CD8-positive, alpha-beta memory T cell (primary cell): ENCODE measurements at regions not wholly inside any gene's neighbourhood (a gene's known extent, or its start where the extent isn't known, plus 50 kb on each side); places are given as distances from the start of the nearest gene placed in this dataset.

Source experiments
- CTCF ChIA-PET: fragments of 350-600 bp; sonication (Branson Sonifier 250); formaldehyde crosslinking; loops from one replicate; lab custom pipeline; 2021; ENCODE audit warnings: antibody characterized with exemption; lab: Charles Lee
- POLR2A ChIA-PET: fragments of 350-600 bp; sonication (Branson Sonifier 250); formaldehyde crosslinking; loops from one replicate; lab custom pipeline; 2021; ENCODE audit warnings: antibody characterized with exemption; lab: Charles Lee
- DNase-seq, 5 donors: peaks; one replicate each; pipeline versions ENCODE4 v3.0.0 to v3.0.0-alpha.2; 2020 to 2022; ENCODE audit warnings: mixed read lengths in 1 of 5
- H3K27ac ChIP-seq: one replicate; pipeline ENCODE4 v1.7.0; 2013; ENCODE audit warnings: low read depth, mild to moderate bottlenecking, low read length, moderate library complexity
- H3K27me3 ChIP-seq: 2 replicates; pipeline ENCODE4 v1.7.0; 2013; ENCODE audit warnings: low read length, mild to moderate bottlenecking; ENCODE audit not compliant: insufficient read depth, poor library complexity, severe bottlenecking
- H3K36me3 ChIP-seq: 2 replicates; pipeline ENCODE4 v1.7.0; 2013; ENCODE audit warnings: mild to moderate bottlenecking, low read length, moderate library complexity; ENCODE audit not compliant: insufficient read depth
- H3K4me1 ChIP-seq: 2 replicates; pipeline ENCODE4 v1.7.0; 2013; ENCODE audit warnings: mild to moderate bottlenecking, low read length, moderate library complexity; ENCODE audit not compliant: insufficient read depth
- H3K4me3 ChIP-seq: 2 replicates; pipeline ENCODE4 v1.7.0; 2013; ENCODE audit warnings: mild to moderate bottlenecking, low read length
- H3K9me3 ChIP-seq: 2 replicates; pipeline ENCODE4 v1.7.0; 2013; ENCODE audit warnings: mild to moderate bottlenecking, low read length
- H3K27ac Mint-ChIP-seq, 8 donors: one replicate each; pipeline ENCODE4 v1.8.0; 2020 to 2021; ENCODE audit warnings: mixed read lengths in 8 of 8, mild to moderate bottlenecking in 6 of 8, inconsistent platforms in 3 of 8, moderate library complexity in 3 of 8
- H3K27me3 Mint-ChIP-seq, 2 donors: one replicate each; pipeline ENCODE4 v1.8.0; 2020 to 2021; ENCODE audit warnings: mixed read lengths in 2 of 2, mild to moderate bottlenecking in 1 of 2, moderate library complexity in 1 of 2
- H3K36me3 Mint-ChIP-seq, 3 donors: one replicate each; pipeline ENCODE4 v1.8.0; 2020 to 2021; ENCODE audit warnings: mixed read lengths in 3 of 3, inconsistent platforms in 1 of 3, mild to moderate bottlenecking in 1 of 3
- H3K4me1 Mint-ChIP-seq, 3 donors: one replicate each; pipeline ENCODE4 v1.8.0; 2020 to 2021; ENCODE audit warnings: mixed read lengths in 3 of 3, inconsistent platforms in 1 of 3, mild to moderate bottlenecking in 1 of 3
- H3K4me3 Mint-ChIP-seq, 7 donors: one replicate each; pipeline ENCODE4 v1.8.0; 2020 to 2021; ENCODE audit warnings: mixed read lengths in 7 of 7, mild to moderate bottlenecking in 6 of 7, moderate library complexity in 4 of 7, inconsistent platforms in 2 of 7
- H3K9me3 Mint-ChIP-seq, 5 donors: one replicate each; pipeline ENCODE4 v1.8.0; 2020 to 2022; ENCODE audit warnings: mixed read lengths in 5 of 5, mild to moderate bottlenecking in 3 of 5, moderate library complexity in 2 of 5, inconsistent platforms in 1 of 5

GRCh38 chr6:129967427-129967826 is 51.0 kb upstream of the L3MBTL3 start:
- H3K36me3 ChIP-seq: no peaks in the 10 kb centered on the region
- no peaks in the 10 kb centered on the region for H3K4me1 Mint-ChIP-seq
- H3K27me3 ChIP-seq: no peaks in the 10 kb centered on the region
- H3K9me3 Mint-ChIP-seq: peaks cover 0 to 6% (median 3%) of the 10 kb centered on the region in 5 donors
- no peak overlapping the region for H3K4me3 ChIP-seq
- no peak for DNase-seq
- H3K4me1 ChIP-seq: no peaks in the 10 kb centered on the region
- peaks cover 12 to 29% of the 10 kb centered on the region in 2 donors for H3K27me3 Mint-ChIP-seq
- H3K27ac Mint-ChIP-seq: no peak overlapping the region
- H3K36me3 Mint-ChIP-seq: peaks cover 0 to 8% (median 2%) of the 10 kb centered on the region in 3 donors
- ChIA-PET CTCF (no interaction called here), POLR2A (no interaction called here)
- no peak overlapping the region for H3K27ac ChIP-seq
- H3K9me3 ChIP-seq: no peaks in the 10 kb centered on the region
- H3K4me3 Mint-ChIP-seq: no peak overlapping the region

- H3K4me1 ChIP-seq: no peaks in the 10 kb centered on the region
- Mint-ChIP-seq H3K4me1 (no peaks in the 10 kb centered on the region), H3K36me3 (peaks cover 0 to 8% (median 2%) of the 10 kb centered on the region in 3 donors), H3K4me3 (no peak overlapping the region), H3K27ac (no peak overlapping the region), H3K9me3 (peaks cover 0 to 6% (median 3%) of the 10 kb centered on the region in 5 donors), H3K27me3 (peaks cover 12 to 28% of the 10 kb centered on the region in 2 donors)
- no peak for DNase-seq
- H3K36me3 ChIP-seq: no peaks in the 10 kb centered on the region
- no peaks in the 10 kb centered on the region for H3K27me3 ChIP-seq
- H3K4me3 ChIP-seq: no peak overlapping the region
- no peaks in the 10 kb centered on the region for H3K9me3 ChIP-seq
- H3K27ac ChIP-seq: no peak overlapping the region
- ChIA-PET POLR2A (no interaction called here), CTCF (no interaction called here)
These were observed 52.3 kb upstream of the L3MBTL3 start for GRCh38 chr6:129966125-129966524.

GRCh38 chr6:129965096-129965495 is 53.3 kb upstream of the L3MBTL3 start:
- Histone ChIP-seq H3K27ac (no peak overlapping the region), H3K4me1 (no peaks in the 10 kb centered on the region), H3K9me3 (no peaks in the 10 kb centered on the region), H3K36me3 (no peaks in the 10 kb centered on the region), H3K4me3 (no peak overlapping the region), H3K27me3 (no peaks in the 10 kb centered on the region)
- H3K4me3 Mint-ChIP-seq: no peak overlapping the region
- ChIA-PET POLR2A (no interaction called here), CTCF (no interaction called here)
- peaks cover 0 to 6% (median 3%) of the 10 kb centered on the region in 5 donors for H3K9me3 Mint-ChIP-seq
- H3K27me3 Mint-ChIP-seq: peaks cover 12 to 25% of the 10 kb centered on the region in 2 donors
- DNase-seq: no peak
- H3K27ac Mint-ChIP-seq: no peak overlapping the region
- peaks cover 0 to 8% (median 2%) of the 10 kb centered on the region in 3 donors for H3K36me3 Mint-ChIP-seq
- H3K4me1 Mint-ChIP-seq: no peaks in the 10 kb centered on the region

- H3K36me3 ChIP-seq: no peaks in the 10 kb centered on the region
- no peak overlapping the region for H3K4me3 ChIP-seq
- no peaks in the 10 kb centered on the region for H3K27me3 ChIP-seq
- Mint-ChIP-seq H3K9me3 (peaks cover 0 to 3% (median 3%) of the 10 kb centered on the region in 5 donors), H3K36me3 (peaks cover 0 to 4% (median 0%) of the 10 kb centered on the region in 3 donors), H3K27ac (no peak overlapping the region), H3K4me1 (no peaks in the 10 kb centered on the region), H3K27me3 (peaks cover 6 to 8% of the 10 kb centered on the region in 2 donors), H3K4me3 (no peak overlapping the region)
- no peaks in the 10 kb centered on the region for H3K4me1 ChIP-seq
- ChIA-PET CTCF (no interaction called here), POLR2A (no interaction called here)
- DNase-seq: no peak
- H3K27ac ChIP-seq: no peak overlapping the region
- no peaks in the 10 kb centered on the region for H3K9me3 ChIP-seq
These were observed 58.9 kb upstream of the L3MBTL3 start for GRCh38 chr6:129959358-129959930.

GRCh38 chr6:129957941-129958898 is 60.2 kb upstream of the L3MBTL3 start:
- H3K4me3 Mint-ChIP-seq: no peak overlapping the region
- peaks cover under 1 to 2% of the 10 kb centered on the region in 2 donors for H3K27me3 Mint-ChIP-seq
- Histone ChIP-seq H3K36me3 (no peaks in the 10 kb centered on the region), H3K27ac (no peak overlapping the region), H3K4me3 (no peak overlapping the region), H3K4me1 (no peaks in the 10 kb centered on the region), H3K27me3 (no peaks in the 10 kb centered on the region), H3K9me3 (no peaks in the 10 kb centered on the region)
- H3K36me3 Mint-ChIP-seq: no peaks in the 10 kb centered on the region
- POLR2A ChIA-PET: no interaction called here
- CTCF ChIA-PET: no interaction called here
- H3K4me1 Mint-ChIP-seq: no peaks in the 10 kb centered on the region
- no peaks in the 10 kb centered on the region for H3K9me3 Mint-ChIP-seq
- no peak for DNase-seq
- H3K27ac Mint-ChIP-seq: no peak overlapping the region

- no peaks in the 10 kb centered on the region for H3K36me3 ChIP-seq
- Mint-ChIP-seq H3K36me3 (no peaks in the 10 kb centered on the region), H3K9me3 (no peaks in the 10 kb centered on the region), H3K4me1 (no peaks in the 10 kb centered on the region), H3K4me3 (no peak overlapping the region), H3K27me3 (peaks cover 0 to 9% of the 10 kb centered on the region in 2 donors), H3K27ac (no peak overlapping the region)
- no peaks in the 10 kb centered on the region for H3K4me1 ChIP-seq
- no peaks in the 10 kb centered on the region for H3K9me3 ChIP-seq
- H3K27me3 ChIP-seq: no peaks in the 10 kb centered on the region
- DNase-seq: no peak
- ChIA-PET POLR2A (no interaction called here), CTCF (no interaction called here)
- no peak overlapping the region for H3K27ac ChIP-seq
- H3K4me3 ChIP-seq: no peak overlapping the region
These were observed 62.8 kb upstream of the L3MBTL3 start for GRCh38 chr6:129955584-129955983.

GRCh38 chr6:129954749-129955431 is 63.5 kb upstream of the L3MBTL3 start:
- ChIA-PET CTCF (no interaction called here), POLR2A (no interaction called here)
- Mint-ChIP-seq H3K4me1 (no peaks in the 10 kb centered on the region), H3K9me3 (no peaks in the 10 kb centered on the region), H3K36me3 (no peaks in the 10 kb centered on the region), H3K27ac (peak overlapping the region in 1 of 8 donors; percentile 80), H3K4me3 (no peak overlapping the region), H3K27me3 (peaks cover 0 to 11% of the 10 kb centered on the region in 2 donors)
- Histone ChIP-seq H3K9me3 (no peaks in the 10 kb centered on the region), H3K36me3 (no peaks in the 10 kb centered on the region), H3K27me3 (no peaks in the 10 kb centered on the region), H3K4me3 (no peak overlapping the region), H3K27ac (no peak overlapping the region), H3K4me1 (no peaks in the 10 kb centered on the region)
- DNase-seq: no peak

GRCh38 chr6:129947797-129948196 is 70.6 kb upstream of the L3MBTL3 start:
- Mint-ChIP-seq H3K27ac (no peak overlapping the region), H3K27me3 (peaks cover 8 to 23% of the 10 kb centered on the region in 2 donors), H3K36me3 (no peaks in the 10 kb centered on the region), H3K9me3 (no peaks in the 10 kb centered on the region), H3K4me3 (no peak overlapping the region), H3K4me1 (no peaks in the 10 kb centered on the region)
- DNase-seq: no peak
- no peak overlapping the region for H3K4me3 ChIP-seq
- CTCF ChIA-PET: no interaction called here
- H3K36me3 ChIP-seq: no peaks in the 10 kb centered on the region
- POLR2A ChIA-PET: no interaction called here
- H3K27me3 ChIP-seq: no peaks in the 10 kb centered on the region
- no peaks in the 10 kb centered on the region for H3K9me3 ChIP-seq
- H3K27ac ChIP-seq: no peak overlapping the region
- no peaks in the 10 kb centered on the region for H3K4me1 ChIP-seq
